Activated naive CD4-positive, alpha-beta T cell treated with anti-CD3 and anti-CD28 coated beads for 36 hours (primary cell): ENCODE measurements at regions not wholly inside any gene's neighbourhood (a gene's known extent, or its start where the extent isn't known, plus 50 kb on each side); places are given as distances from the start of the nearest gene placed in this dataset.

Experiments
- CTCF ChIA-PET: fragments of 350-600 bp; sonication (Branson Sonifier 250); formaldehyde crosslinking; loops from one replicate; lab custom pipeline; 2021; ENCODE audit warnings: antibody characterized with exemption; lab: Charles Lee
- DNase-seq: peaks from one replicate; pipeline ENCODE4 v3.0.0-alpha.2; 2020
- H3K27ac Mint-ChIP-seq: one replicate; pipeline ENCODE4 v1.8.0; 2021; ENCODE audit warnings: mild to moderate bottlenecking, mixed read lengths
- H3K27me3 Mint-ChIP-seq: one replicate; pipeline ENCODE4 v1.8.0; 2021; ENCODE audit warnings: low read depth, mixed read lengths
- H3K36me3 Mint-ChIP-seq: one replicate; pipeline ENCODE4 v1.8.0; 2021; ENCODE audit warnings: low read depth, mixed read lengths
- H3K4me1 Mint-ChIP-seq: one replicate; pipeline ENCODE4 v1.8.0; 2021; ENCODE audit warnings: low read depth, mixed read lengths
- H3K4me3 Mint-ChIP-seq: one replicate; pipeline ENCODE4 v1.8.0; 2021; ENCODE audit warnings: mild to moderate bottlenecking, moderate library complexity, mixed read lengths
- H3K9me3 Mint-ChIP-seq: one replicate; pipeline ENCODE4 v1.8.0; 2021; ENCODE audit warnings: mixed read lengths
- intact Hi-C: fragments of 100-400 bp; cut with micrococcal nuclease; formaldehyde crosslinking; loops from one replicate; pipeline ENCODE4 v1.15.1; 2023

DNA sequence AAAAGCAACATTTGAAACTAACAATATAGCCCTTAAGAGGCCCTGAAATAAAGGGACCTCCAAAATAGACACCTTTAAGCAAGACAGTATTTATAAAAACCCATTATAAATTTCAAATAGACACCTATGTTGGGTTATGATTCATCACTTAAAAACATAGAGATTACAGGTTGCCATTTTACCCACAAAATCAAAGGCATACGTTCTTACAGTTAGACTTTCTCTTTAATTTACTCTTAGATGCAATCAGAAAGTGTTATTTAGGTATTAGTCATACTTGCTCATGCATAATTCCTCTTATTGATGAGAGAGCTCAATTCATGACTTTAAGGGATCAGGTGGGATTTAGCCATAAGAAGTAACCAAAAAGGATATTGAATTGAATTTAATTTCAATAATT lies 51.5 kb upstream of the TMEM200A start:
- CTCF ChIA-PET = interaction anchor here (0.6 to 0.7 kb wide), 2 partner anchors 165 to 220 kb away, joined by 3 read pairs; no protein-coding TSS in a partner anchor
- Mint-ChIP-seq H3K9me3 (no peaks in the 10 kb centered on the region), H3K36me3 (no peaks in the 10 kb centered on the region), H3K4me3 (no peak overlapping the region), H3K27me3 (peaks cover 2% of the 10 kb centered on the region), H3K4me1 (no peaks in the 10 kb centered on the region), H3K27ac (no peak overlapping the region)
- intact Hi-C loops = no loop called here
- no peak for DNase-seq

DNA sequence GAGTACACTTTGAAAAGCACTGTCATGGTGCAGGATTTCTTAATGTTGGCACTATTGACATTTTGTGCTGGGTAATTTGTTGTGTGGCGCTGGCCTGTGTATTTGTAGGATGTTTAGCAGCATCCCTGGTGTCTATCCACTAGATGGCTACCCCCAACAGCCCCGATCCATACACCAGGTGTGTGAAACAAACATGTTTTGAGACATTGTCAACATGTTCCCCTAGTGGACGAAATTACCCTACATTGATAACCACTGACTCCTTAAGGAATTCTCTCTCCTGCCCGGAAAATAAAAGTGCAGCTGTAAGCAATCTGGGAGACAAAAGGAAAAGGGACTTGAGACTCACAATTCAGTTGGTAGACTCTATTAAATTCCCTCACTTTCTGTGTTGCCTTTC lies 52.6 kb upstream of the TMEM200A start:
- intact Hi-C loops = no loop called here
- H3K27me3 Mint-ChIP-seq = peaks cover 2% of the 10 kb centered on the region
- CTCF ChIA-PET = interaction anchor here (0.6 to 0.8 kb wide), 2 partner anchors 9 to 1066 kb away, joined by 3 to 4 read pairs; no protein-coding TSS in a partner anchor
- H3K4me1 Mint-ChIP-seq = no peaks in the 10 kb centered on the region
- H3K9me3 Mint-ChIP-seq = no peaks in the 10 kb centered on the region
- no peak for DNase-seq
- no peak overlapping the region for H3K27ac Mint-ChIP-seq
- no peak overlapping the region for H3K4me3 Mint-ChIP-seq
- H3K36me3 Mint-ChIP-seq = no peaks in the 10 kb centered on the region

DNA sequence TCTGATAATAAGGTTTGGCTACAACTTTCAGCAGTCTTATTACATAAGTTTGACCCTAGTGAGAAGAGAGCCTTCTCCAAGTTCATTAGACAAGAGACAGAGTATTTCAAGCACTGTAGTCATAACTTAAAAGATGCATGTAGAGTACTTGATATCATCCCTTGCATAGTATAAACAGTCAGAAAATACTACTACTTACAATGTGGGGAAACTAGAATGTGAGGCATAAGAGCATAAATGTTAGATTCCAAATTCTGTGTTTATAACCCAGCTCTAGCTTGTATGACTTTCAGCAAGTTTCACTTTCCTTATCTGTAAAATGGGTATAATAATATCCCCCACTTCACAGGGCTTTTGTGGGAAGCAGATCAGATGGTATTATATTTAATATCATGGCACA lies 56.8 kb upstream of the TMEM200A start:
- peaks cover 2% of the 10 kb centered on the region for H3K4me1 Mint-ChIP-seq
- no peak overlapping the region for H3K27ac Mint-ChIP-seq
- H3K9me3 Mint-ChIP-seq = no peaks in the 10 kb centered on the region
- no peak overlapping the region for H3K4me3 Mint-ChIP-seq
- peaks cover 2% of the 10 kb centered on the region for H3K27me3 Mint-ChIP-seq
- H3K36me3 Mint-ChIP-seq = no peaks in the 10 kb centered on the region
- CTCF ChIA-PET = interaction anchor here (0.6 to 2.2 kb wide), 2 partner anchors 15 to 326 kb away, joined by 3 to 5 read pairs; no protein-coding TSS in a partner anchor
- intact Hi-C loops = no loop called here
- DNase-seq = no peak

DNA sequence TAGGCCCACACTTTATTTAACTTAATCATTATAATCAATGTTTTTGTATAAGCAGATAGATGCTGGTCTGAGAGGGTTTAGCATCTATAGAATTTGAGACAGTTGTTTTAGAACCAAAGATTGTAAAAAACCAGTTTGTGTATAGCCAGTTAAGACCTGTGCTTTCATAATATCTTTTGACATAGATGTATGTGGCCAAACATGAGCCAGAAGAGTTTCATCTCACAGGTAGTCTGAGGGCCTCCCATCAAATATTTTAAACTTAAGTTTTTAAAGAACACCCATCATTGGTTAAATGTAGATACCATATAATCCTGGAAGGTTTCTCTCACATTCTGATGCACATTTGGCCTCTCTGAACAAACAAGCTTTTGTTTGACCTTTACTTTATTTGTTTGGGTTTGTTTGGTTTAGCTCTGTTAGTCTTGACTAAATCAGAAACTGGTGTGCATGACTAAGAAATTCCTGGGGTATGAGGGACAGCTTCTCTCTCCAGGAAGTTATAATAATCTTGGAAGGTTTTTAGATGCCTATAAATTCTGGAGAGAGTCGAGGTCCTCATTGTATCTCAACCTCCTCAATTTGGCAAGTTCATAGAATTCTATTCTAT lies 58.0 kb upstream of the TMEM200A start:
- no peak for DNase-seq
- H3K27me3 Mint-ChIP-seq = peaks cover 2% of the 10 kb centered on the region
- no peak overlapping the region for H3K4me3 Mint-ChIP-seq
- CTCF ChIA-PET = interaction anchor here (2.2 kb wide), 1 partner anchor 14 kb away, joined by 5 read pairs; no protein-coding TSS in a partner anchor
- H3K9me3 Mint-ChIP-seq = no peaks in the 10 kb centered on the region
- intact Hi-C loops = no loop called here
- no peak overlapping the region for H3K27ac Mint-ChIP-seq
- H3K36me3 Mint-ChIP-seq = no peaks in the 10 kb centered on the region
- peaks cover 2% of the 10 kb centered on the region for H3K4me1 Mint-ChIP-seq

DNA sequence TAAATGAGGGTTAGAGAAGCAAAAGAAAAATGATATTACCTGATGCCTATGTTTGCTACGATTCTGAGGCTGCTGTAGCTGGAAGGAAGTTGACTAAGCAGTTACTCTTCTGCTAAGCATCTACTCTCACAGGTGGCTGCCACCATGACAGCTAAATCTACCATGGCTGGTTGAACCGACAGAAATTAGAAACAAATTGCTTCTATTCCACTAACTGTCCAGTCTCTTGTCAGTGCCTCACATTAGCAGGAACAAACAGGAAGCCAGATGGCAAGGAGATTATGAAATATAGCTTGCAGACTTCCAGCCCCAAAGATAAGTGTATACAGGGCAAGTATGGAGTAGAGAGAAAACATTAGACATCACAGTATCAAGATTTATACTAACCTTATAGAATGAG lies 59.4 kb upstream of the TMEM200A start:
- H3K36me3 Mint-ChIP-seq = no peaks in the 10 kb centered on the region
- intact Hi-C loops = no loop called here
- no peak overlapping the region for H3K4me3 Mint-ChIP-seq
- no peaks in the 10 kb centered on the region for H3K9me3 Mint-ChIP-seq
- CTCF ChIA-PET = interaction anchor here (1.2 kb wide), 1 partner anchor 15 kb away, joined by 3 read pairs; no protein-coding TSS in a partner anchor
- no peak overlapping the region for H3K27ac Mint-ChIP-seq
- peaks cover 2% of the 10 kb centered on the region for H3K4me1 Mint-ChIP-seq
- H3K27me3 Mint-ChIP-seq = no peaks in the 10 kb centered on the region
- no peak for DNase-seq

DNA sequence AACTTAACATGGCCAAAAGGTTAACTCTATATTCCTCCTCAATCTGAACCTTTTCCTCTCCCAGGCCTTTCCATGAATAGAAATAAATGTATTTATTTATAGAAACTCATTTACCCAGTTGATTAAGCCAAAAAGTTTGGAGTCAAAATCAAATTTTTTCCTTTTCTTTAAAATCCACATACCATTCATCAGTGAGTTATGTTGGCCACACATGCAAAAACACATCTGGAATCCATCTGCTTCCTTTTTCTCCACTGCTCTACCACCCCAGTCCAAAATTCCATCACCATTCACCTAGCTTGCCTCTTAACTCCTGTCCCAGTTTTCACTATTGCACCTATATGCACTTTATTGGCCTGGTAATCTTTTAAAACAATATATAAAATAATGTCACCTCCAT lies 62.4 kb upstream of the TMEM200A start:
- no peak for DNase-seq
- intact Hi-C loops = no loop called here
- no peak overlapping the region for H3K4me3 Mint-ChIP-seq
- H3K4me1 Mint-ChIP-seq = peaks cover 2% of the 10 kb centered on the region
- CTCF ChIA-PET = interaction anchor here (0.6 kb wide), 1 partner anchor 99 kb away, joined by 3 read pairs; no protein-coding TSS in a partner anchor
- no peaks in the 10 kb centered on the region for H3K27me3 Mint-ChIP-seq
- H3K9me3 Mint-ChIP-seq = no peaks in the 10 kb centered on the region
- no peak overlapping the region for H3K27ac Mint-ChIP-seq
- no peaks in the 10 kb centered on the region for H3K36me3 Mint-ChIP-seq

DNA sequence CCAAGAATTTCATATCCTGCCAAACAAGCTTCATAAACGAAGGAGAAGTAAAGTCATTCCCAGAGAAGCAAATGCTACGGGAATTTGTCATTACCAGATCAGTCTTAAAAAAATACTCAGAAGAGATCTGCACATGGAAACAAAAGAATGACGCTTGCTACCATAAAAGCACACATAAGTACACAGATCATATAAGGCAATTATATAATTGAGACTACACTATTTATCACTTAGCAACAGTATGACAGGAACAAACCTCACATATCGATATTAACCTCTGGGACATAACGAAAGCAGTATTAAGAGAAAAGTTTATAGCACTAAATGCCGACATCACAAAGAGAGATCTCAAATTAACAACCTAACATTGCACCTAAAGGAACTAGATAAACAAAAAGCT lies 67.6 kb upstream of the TMEM200A start:
- Mint-ChIP-seq H3K27me3 (no peaks in the 10 kb centered on the region), H3K36me3 (no peaks in the 10 kb centered on the region), H3K4me1 (no peaks in the 10 kb centered on the region), H3K27ac (no peak overlapping the region), H3K4me3 (no peak overlapping the region), H3K9me3 (no peaks in the 10 kb centered on the region)
- DNase-seq = no peak
- intact Hi-C loops = no loop called here
- CTCF ChIA-PET = no interaction called here

DNA sequence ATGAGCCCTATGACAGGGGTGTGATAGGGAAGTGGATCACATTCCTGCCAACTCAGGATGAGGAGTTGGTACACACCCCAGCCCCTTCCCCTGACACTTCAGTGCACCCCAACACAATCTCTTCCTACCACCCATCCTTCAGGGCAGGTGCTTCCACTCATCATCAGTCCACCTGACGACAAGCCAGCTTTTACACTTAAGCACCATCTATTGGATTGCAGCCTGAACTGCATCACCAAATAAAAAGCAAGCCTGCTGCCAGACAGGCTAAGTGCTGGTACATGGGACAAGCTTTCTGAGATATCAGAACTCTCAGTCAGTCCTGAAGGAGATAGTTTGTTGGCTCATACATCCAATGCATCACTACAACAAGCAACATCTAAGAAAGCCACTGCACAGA lies 69.0 kb upstream of the TMEM200A start:
- Mint-ChIP-seq H3K4me3 (no peak overlapping the region), H3K27me3 (no peaks in the 10 kb centered on the region), H3K27ac (no peak overlapping the region), H3K4me1 (no peaks in the 10 kb centered on the region), H3K36me3 (no peaks in the 10 kb centered on the region), H3K9me3 (no peaks in the 10 kb centered on the region)
- DNase-seq = no peak
- intact Hi-C loops = no loop called here
- CTCF ChIA-PET = no interaction called here

DNA sequence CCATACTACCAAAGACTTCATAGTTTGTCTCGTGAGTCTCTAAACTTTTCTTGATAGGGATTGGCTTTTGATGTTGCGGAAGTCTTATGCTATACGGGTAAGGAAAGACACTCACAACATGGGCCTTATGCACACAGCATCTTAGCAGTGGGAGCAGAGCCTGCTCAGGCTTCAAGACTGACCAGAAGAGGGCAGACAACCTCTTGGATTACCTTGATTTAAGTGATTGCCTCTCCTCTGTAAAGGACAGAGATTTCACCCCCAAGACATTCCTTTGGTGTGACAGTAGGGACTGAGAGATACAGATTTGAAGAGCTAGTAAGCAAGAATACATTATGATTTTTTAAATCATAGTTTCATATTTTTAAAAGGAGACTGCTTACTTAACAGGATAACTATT lies 71.0 kb upstream of the SAMD3 start:
- Mint-ChIP-seq H3K27ac (no peak overlapping the region), H3K27me3 (no peaks in the 10 kb centered on the region), H3K4me1 (no peaks in the 10 kb centered on the region), H3K36me3 (no peaks in the 10 kb centered on the region), H3K9me3 (no peaks in the 10 kb centered on the region), H3K4me3 (no peak overlapping the region)
- peak; percentile 37 for DNase-seq
- CTCF ChIA-PET = interaction anchor here (0.6 to 1.0 kb wide), 7 partner anchors 14 to 549 kb away, joined by 3 to 5 read pairs (median 3); no protein-coding TSS in a partner anchor
- intact Hi-C loops = loop anchor here (1.0 to 2.0 kb wide), 2 partner anchors 29 to 550 kb away; no protein-coding TSS in a partner anchor

DNA sequence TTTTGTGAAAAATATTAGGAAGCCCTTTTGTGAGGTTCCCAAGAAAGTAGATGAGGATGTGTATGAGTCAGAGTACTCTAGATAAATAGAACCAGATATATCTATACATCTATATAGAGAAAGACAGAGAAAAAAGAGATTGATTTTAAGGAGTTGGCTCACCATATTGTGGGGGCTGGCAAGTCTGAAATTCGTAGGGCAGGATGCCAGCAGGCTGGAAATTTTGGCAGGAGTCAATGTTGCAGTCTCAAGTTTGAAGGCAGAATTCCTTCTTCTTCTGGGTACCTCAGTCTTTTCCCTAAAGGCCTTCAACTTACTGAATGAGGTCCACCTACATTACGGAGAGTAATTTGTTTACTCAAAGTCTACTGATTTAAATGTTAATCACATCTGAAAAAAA lies 65.3 kb upstream of the SAMD3 start:
- CTCF ChIA-PET = interaction anchor here (0.6 kb wide), 1 partner anchor 248 kb away, joined by 3 read pairs; no protein-coding TSS in a partner anchor

DNA sequence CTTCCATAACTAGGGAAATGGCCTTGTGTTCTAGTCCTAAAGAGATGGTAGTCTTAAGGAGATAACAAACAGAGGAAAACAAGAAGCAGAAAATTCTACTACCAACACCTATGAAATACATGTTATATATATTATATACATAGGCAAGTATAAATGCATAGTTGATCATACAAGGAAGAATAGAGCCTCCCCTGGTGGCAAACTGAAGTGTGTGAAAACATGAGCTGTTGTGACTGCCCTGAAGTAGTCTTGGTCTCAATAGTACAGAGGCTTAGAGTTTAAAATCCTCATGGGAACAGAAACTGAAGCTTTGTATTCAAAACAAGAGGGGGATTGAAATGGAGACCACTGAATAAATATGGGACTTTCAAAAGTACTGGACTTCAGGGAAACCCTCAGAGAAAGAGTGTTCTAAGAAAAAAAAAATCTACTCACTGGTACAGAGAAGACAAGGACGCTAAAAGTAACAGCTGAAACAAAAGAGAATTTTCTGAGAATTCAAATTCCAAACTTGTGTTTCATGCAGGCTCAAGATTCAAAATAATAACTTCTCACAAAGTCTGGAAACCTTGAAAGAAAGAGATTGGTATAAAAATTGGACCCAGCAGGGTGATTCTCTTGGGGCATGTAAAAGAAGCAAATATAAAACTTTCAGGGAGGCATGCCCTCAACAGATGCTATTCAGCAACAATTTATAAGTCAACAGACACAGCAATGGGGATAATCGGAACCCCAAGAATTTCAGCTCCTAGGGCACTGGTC lies 59.7 kb upstream of the SAMD3 start:
- peaks cover 3% of the 10 kb centered on the region for H3K9me3 Mint-ChIP-seq
- DNase-seq = peak; percentile 52
- intact Hi-C loops = loop anchor here (1.0 to 10.0 kb wide), 7 partner anchors 59 to 388 kb away; no protein-coding TSS in a partner anchor
- CTCF ChIA-PET = interaction anchor here (0.6 to 2.1 kb wide), 15 partner anchors 12 to 254 kb away, joined by 3 to 14 read pairs (median 3); no protein-coding TSS in a partner anchor
- H3K27ac Mint-ChIP-seq = no peak overlapping the region
- no peaks in the 10 kb centered on the region for H3K27me3 Mint-ChIP-seq
- H3K36me3 Mint-ChIP-seq = no peaks in the 10 kb centered on the region
- H3K4me3 Mint-ChIP-seq = no peak overlapping the region
- peaks cover 7% of the 10 kb centered on the region for H3K4me1 Mint-ChIP-seq

More for the DNA sequence above, 65.3 kb upstream of the SAMD3 start:
- H3K36me3 Mint-ChIP-seq = no peaks in the 10 kb centered on the region
- DNase-seq = no peak
- no peaks in the 10 kb centered on the region for H3K4me1 Mint-ChIP-seq
- intact Hi-C loops = loop anchor here (10.0 kb wide), 1 partner anchor 393 kb away; no protein-coding TSS in a partner anchor
- no peaks in the 10 kb centered on the region for H3K27me3 Mint-ChIP-seq
- no peak overlapping the region for H3K27ac Mint-ChIP-seq
- no peak overlapping the region for H3K4me3 Mint-ChIP-seq
- no peaks in the 10 kb centered on the region for H3K9me3 Mint-ChIP-seq

DNA sequence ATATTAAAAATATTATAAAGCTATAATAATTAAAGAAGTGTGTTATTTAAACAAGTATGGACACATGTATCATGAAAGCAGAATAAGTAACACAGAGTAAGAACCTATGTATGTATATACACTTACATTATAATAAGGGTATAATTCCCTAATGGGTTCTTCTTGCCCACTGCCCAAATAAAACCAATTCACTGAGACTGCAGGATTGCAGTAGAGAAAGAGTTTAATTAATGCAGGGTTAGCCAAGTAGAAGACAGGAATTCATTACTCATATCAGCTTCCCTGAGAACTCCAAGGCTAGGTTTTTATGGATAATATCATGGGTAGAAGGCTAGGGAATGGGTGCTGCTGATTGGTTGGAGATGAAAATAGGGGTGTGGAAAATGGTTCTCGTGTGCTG lies 53.8 kb upstream of the SAMD3 start:
- CTCF ChIA-PET = no interaction called here

More for the DNA sequence above, 53.8 kb upstream of the SAMD3 start:
- Mint-ChIP-seq H3K27me3 (no peaks in the 10 kb centered on the region), H3K9me3 (peaks cover 26% of the 10 kb centered on the region), H3K36me3 (peaks cover 11% of the 10 kb centered on the region), H3K4me3 (no peak overlapping the region), H3K27ac (no peak overlapping the region), H3K4me1 (no peaks in the 10 kb centered on the region)
- intact Hi-C loops = no loop called here
- DNase-seq = no peak
